ENCODE measurements at regions not wholly inside any gene's neighbourhood (a gene's known extent, or its start where the extent isn't known, plus 50 kb on each side); places are given as distances from the start of the nearest gene placed in this dataset.

DNA sequence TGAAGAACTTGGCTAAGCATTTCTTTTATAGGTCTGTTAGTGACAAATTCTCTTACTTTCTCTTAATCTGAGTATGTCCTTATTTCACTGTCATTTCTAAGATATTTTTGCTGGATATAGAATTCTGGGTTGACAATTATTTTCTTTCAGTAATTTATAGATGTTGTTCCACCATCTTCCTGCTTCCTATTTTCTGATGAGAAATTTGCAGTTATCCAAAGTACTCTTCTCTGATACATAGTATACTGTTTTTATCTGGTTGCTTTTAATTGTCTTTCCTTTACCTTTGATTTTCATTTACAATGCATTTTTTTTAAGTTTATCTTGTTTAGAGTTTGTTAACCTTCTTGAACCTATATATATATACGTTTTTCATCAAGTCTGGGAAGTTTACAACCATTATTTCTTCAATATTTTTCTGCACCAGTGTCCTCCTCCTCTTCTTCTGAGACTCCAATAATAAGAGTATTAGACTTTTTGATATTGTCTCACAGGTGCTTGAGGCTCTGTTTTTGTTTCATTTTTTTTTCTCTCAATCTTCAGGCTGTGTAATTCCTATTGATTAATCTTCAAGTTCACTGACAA is 101.6 kb upstream of the INSIG1 start:
- TF ChIP-seq, protein P1, sequence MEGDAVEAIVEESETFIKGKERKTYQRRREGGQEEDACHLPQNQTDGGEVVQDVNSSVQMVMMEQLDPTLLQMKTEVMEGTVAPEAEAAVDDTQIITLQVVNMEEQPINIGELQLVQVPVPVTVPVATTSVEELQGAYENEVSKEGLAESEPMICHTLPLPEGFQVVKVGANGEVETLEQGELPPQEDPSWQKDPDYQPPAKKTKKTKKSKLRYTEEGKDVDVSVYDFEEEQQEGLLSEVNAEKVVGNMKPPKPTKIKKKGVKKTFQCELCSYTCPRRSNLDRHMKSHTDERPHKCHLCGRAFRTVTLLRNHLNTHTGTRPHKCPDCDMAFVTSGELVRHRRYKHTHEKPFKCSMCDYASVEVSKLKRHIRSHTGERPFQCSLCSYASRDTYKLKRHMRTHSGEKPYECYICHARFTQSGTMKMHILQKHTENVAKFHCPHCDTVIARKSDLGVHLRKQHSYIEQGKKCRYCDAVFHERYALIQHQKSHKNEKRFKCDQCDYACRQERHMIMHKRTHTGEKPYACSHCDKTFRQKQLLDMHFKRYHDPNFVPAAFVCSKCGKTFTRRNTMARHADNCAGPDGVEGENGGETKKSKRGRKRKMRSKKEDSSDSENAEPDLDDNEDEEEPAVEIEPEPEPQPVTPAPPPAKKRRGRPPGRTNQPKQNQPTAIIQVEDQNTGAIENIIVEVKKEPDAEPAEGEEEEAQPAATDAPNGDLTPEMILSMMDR (IDR thresholded peaks at IDR 0.05): no peak
- TF ChIP-seq POLR2AphosphoS5 (IDR thresholded peaks at IDR 0.05) (no peak), POLR2A (IDR thresholded peaks at IDR 0.05) (no peak), EP300 (IDR thresholded peaks at IDR 0.05) (no peak)

All from sigmoid colon (tissue), 4 donors.